ENCODE measurements at regions not wholly inside any gene's neighbourhood (a gene's known extent, or its start where the extent isn't known, plus 50 kb on each side); places are given as distances from the start of the nearest gene placed in this dataset.
"Not testable (repeated sequence)": the region's sequence is repeated elsewhere in the genome, so short reads cannot be mapped to it uniquely, and the experiment has no call there.

DNA sequence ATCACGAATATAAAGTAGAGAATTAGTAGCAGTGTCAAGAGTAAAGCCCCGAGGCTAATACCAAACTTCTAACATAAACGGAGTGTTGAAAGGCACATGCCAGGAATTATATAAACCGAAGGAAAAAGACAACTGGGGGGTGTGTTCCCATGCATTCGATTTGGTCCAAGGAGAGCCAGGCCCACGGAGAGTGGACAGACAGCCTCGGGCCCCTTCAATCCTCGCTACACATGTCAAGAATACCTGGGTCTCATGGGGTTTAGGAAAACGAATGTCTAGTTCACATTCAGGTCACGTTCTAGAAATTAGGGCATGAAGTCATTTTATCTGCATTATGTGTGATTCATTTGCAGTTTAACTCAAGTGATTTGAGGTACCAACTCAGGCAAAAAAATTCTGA, 343.7 kb downstream of the BCL2L11 start:
- TF ChIP-seq CTCF (IDR thresholded peaks at IDR 0.05; ENCODE audit: insufficient read depth, low read length); REST (IDR thresholded peaks at IDR 0.05; ENCODE audit: insufficient replicate concordance, low read depth); POLR2AphosphoS5 (IDR thresholded peaks at IDR 0.05; ENCODE audit: low read depth); GABPA (IDR thresholded peaks at IDR 0.05; ENCODE audit: low read depth); SPI1 (IDR thresholded peaks at IDR 0.05; ENCODE audit: borderline replicate concordance, low read depth): not testable (repeated sequence)
